Hepatocyte (in vitro differentiated cells): ENCODE measurements at regions not wholly inside any gene's neighbourhood (a gene's known extent, or its start where the extent isn't known, plus 50 kb on each side); places are given as distances from the start of the nearest gene placed in this dataset.

ENCODE experiments used
- CTCF ChIP-seq: fragments of 200-600 bp; sonication (generic); IDR thresholded peaks from 2 replicates; pipeline ENCODE4 v1.5.1; 2016; ENCODE audit warnings: antibody characterized with exemption, mild to moderate bottlenecking; ENCODE audit not compliant: poor library complexity
- EZH2 ChIP-seq: fragments of 200-600 bp; sonication (generic); IDR thresholded peaks from 2 replicates; pipeline ENCODE4 v1.6.1; 2016; ENCODE audit warnings: antibody characterized with exemption, mild to moderate bottlenecking, borderline replicate concordance

DNA sequence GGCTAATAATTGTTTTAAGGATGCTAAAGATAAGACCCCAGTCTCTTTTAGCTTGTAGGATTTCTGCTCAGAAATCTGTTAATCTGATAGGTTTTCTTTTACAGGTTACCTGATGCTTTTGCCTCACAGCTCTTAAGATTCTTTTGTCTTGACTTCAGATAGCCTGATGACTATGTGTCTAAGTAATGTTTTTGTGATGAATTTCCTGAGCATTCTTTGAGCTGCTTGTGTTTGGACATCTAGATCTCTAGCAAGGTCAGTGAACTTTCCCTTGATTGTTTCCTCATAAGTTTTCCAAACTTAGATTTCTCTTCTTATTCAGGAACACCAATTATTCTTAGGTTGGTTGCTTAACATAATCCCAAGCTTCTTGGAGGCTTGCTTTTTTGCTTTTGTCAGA lies 104.1 kb downstream of the ZNF518B start:
- TF ChIP-seq CTCF (no peak), EZH2 (no peak)
